Osteocyte (in vitro differentiated cells): ENCODE measurements at regions not wholly inside any gene's neighbourhood (a gene's known extent, or its start where the extent isn't known, plus 50 kb on each side); places are given as distances from the start of the nearest gene placed in this dataset.
"Not testable (repeated sequence)": the region's sequence is repeated elsewhere in the genome, so short reads cannot be mapped to it uniquely, and the experiment has no call there.

ENCODE experiments used
- DNase-seq: peaks from one replicate; pipeline ENCODE4 v3.0.0; 2021; ENCODE audit warnings: mixed read lengths; ENCODE audit not compliant: unreplicated experiment; ENCODE audit errors: extremely low spot score
- H3K27ac Mint-ChIP-seq: one replicate; pipeline ENCODE4 v1.8.0; 2021; ENCODE audit warnings: mild to moderate bottlenecking, mixed read lengths; ENCODE audit not compliant: unreplicated experiment
- H3K27me3 Mint-ChIP-seq: one replicate; pipeline ENCODE4 v1.8.0; 2021; ENCODE audit warnings: mixed read lengths; ENCODE audit not compliant: unreplicated experiment
- H3K36me3 Mint-ChIP-seq: one replicate; pipeline ENCODE4 v1.8.0; 2021; ENCODE audit warnings: mixed read lengths; ENCODE audit not compliant: unreplicated experiment
- H3K4me1 Mint-ChIP-seq: one replicate; pipeline ENCODE4 v1.8.0; 2021; ENCODE audit warnings: mixed read lengths; ENCODE audit not compliant: unreplicated experiment
- H3K4me3 Mint-ChIP-seq: one replicate; pipeline ENCODE4 v1.8.0; 2021; ENCODE audit warnings: mild to moderate bottlenecking, moderate library complexity, mixed read lengths; ENCODE audit not compliant: unreplicated experiment
- H3K9me3 Mint-ChIP-seq: one replicate; pipeline ENCODE4 v1.8.0; 2021; ENCODE audit warnings: mixed read lengths; ENCODE audit not compliant: unreplicated experiment
- TF ChIP-seq, protein P1 (sequence below): fragments of 200-600 bp; sonication (generic); IDR thresholded peaks from 2 replicates; pipeline ENCODE4 v1.5.0; 2021; ENCODE audit warnings: antibody characterized with exemption, mild to moderate bottlenecking, moderate library complexity

- H3K27me3 Mint-ChIP-seq: no peaks in the 10 kb centered on the region
- peaks cover 10% of the 10 kb centered on the region for H3K9me3 Mint-ChIP-seq
- no peak for DNase-seq
- TF ChIP-seq, protein P1, sequence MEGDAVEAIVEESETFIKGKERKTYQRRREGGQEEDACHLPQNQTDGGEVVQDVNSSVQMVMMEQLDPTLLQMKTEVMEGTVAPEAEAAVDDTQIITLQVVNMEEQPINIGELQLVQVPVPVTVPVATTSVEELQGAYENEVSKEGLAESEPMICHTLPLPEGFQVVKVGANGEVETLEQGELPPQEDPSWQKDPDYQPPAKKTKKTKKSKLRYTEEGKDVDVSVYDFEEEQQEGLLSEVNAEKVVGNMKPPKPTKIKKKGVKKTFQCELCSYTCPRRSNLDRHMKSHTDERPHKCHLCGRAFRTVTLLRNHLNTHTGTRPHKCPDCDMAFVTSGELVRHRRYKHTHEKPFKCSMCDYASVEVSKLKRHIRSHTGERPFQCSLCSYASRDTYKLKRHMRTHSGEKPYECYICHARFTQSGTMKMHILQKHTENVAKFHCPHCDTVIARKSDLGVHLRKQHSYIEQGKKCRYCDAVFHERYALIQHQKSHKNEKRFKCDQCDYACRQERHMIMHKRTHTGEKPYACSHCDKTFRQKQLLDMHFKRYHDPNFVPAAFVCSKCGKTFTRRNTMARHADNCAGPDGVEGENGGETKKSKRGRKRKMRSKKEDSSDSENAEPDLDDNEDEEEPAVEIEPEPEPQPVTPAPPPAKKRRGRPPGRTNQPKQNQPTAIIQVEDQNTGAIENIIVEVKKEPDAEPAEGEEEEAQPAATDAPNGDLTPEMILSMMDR: no peak
- no peaks in the 10 kb centered on the region for H3K36me3 Mint-ChIP-seq
- H3K4me1 Mint-ChIP-seq: no peaks in the 10 kb centered on the region
- no peak overlapping the region for H3K4me3 Mint-ChIP-seq
- H3K27ac Mint-ChIP-seq: no peak overlapping the region
These were observed 333.7 kb upstream of the EDIL3 start for GRCh38 chr5:84718377-84718776.

- no peak overlapping the region for H3K4me3 Mint-ChIP-seq
- H3K9me3 Mint-ChIP-seq: peaks cover 10% of the 10 kb centered on the region
- no peaks in the 10 kb centered on the region for H3K27me3 Mint-ChIP-seq
- H3K4me1 Mint-ChIP-seq: no peaks in the 10 kb centered on the region
- H3K36me3 Mint-ChIP-seq: no peaks in the 10 kb centered on the region
- no peak overlapping the region for H3K27ac Mint-ChIP-seq
- TF ChIP-seq, protein P1: no peak
- DNase-seq: no peak
These were observed 331.0 kb upstream of the EDIL3 start for GRCh38 chr5:84715686-84716085.

DNA sequence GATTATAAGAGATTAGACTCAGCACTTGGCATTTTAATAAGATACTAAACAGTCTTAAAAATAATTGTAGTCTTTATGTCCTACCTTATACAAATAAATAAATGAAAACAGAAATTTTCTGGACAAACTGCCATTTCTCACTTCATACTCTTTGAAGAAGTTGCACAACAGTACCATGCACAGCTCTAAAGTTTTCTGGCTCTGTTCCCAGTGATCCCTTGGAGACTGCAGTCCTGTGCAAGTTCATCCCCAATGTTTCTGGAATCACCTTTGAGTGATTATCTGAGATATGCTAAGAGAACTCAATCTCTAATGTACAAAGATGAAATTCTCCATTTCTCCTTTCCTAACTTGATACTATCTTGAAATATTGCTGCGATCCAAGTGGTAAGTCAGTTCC, 330.4 kb upstream of the EDIL3 start:
- no peak for DNase-seq
- no peak overlapping the region for H3K27ac Mint-ChIP-seq
- H3K9me3 Mint-ChIP-seq: peaks cover 10% of the 10 kb centered on the region
- H3K36me3 Mint-ChIP-seq: no peaks in the 10 kb centered on the region
- no peaks in the 10 kb centered on the region for H3K27me3 Mint-ChIP-seq
- no peak overlapping the region for H3K4me3 Mint-ChIP-seq
- TF ChIP-seq, protein P1: no peak
- no peaks in the 10 kb centered on the region for H3K4me1 Mint-ChIP-seq

DNA sequence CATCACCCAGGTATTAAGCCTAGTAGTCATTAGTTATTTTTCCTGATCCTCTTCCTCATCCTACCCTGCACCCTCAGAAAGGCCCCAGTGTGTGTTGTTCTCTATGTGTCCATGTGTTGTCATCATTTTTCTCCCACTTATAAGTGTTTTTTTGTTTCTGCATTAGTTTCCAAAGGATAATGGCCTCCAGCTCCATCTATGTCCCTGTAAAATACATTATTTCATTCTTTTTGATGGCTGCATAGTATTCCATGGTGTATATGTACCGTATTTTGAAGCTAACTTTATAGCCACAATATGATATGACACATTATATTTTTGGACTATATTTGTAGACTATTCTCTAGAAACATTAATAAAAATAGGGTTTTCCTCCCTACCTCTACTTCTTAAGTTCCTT, 324.4 kb upstream of the EDIL3 start:
- no peaks in the 10 kb centered on the region for H3K4me1 Mint-ChIP-seq
- TF ChIP-seq, protein P1: no peak
- no peaks in the 10 kb centered on the region for H3K36me3 Mint-ChIP-seq
- H3K27me3 Mint-ChIP-seq: no peaks in the 10 kb centered on the region
- H3K9me3 Mint-ChIP-seq: no peaks in the 10 kb centered on the region
- DNase-seq: no peak
- no peak overlapping the region for H3K27ac Mint-ChIP-seq
- H3K4me3 Mint-ChIP-seq: no peak overlapping the region

DNA sequence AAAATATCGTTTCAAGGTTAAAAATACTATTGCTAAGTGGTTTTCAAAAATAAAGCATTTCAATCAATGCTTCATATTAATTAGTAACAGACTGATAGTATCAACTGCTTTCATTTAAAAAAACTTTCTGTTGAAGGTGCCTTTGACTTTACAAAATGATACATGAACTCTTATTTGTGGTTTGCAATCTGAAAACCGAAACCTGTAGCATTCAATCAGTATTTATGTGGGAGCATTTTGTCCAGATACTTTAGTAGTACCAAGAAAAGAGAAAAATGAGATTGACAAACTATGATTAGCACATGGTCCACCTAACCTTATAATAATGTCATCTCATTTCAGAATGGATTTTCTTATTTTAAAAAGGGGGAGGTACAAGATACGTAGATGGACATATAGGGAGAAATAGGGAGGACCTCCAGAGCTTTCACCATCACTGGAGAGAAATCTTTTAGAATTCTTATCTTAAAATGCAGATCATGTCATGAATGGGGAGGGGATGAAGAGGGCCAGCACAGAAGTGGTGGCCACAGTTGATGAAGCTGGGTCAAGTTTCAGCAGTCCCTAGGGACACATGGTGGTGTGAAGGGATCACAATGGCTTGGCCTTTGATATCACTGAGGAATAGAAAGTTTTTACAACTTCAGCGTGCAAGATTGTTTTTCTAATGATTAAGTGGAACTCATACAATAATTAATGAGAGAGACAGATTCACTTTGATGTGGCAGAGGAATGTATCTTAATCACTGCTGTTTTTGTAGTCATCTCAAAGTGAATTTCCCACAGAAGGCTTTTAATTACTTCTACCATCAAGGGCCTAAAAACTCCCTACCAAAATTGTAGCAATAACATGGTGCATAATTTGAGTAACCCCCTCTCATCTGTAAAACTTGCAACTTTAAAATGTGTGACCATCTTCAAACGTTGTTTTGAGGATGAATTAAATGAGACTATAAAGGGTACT, 322.3 kb upstream of the EDIL3 start:
- TF ChIP-seq, protein P1: no peak
- no peak for DNase-seq
- H3K4me3 Mint-ChIP-seq: no peak overlapping the region
- H3K27ac Mint-ChIP-seq: no peak overlapping the region
- no peaks in the 10 kb centered on the region for H3K4me1 Mint-ChIP-seq
- H3K36me3 Mint-ChIP-seq: no peaks in the 10 kb centered on the region
- H3K9me3 Mint-ChIP-seq: no peaks in the 10 kb centered on the region
- no peaks in the 10 kb centered on the region for H3K27me3 Mint-ChIP-seq

DNA sequence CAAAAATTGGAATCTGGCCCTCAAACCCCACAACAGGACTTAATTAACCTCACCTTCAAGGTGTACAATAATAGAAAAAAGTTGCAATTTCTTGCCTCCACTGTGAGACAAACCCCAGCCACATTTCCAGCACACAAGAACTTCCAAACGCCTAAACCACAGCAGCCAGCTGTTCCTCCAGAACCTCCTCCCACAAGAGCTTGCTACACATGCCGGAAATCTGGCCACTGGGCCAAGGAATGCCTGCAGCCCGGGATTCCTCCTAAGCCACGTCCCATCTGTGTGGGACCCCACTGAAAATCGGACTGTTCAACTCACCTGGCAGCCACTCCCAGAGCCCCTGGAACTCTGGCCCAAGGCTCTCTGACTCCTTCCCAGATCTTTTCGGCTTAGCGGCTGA, 315.9 kb upstream of the EDIL3 start:
- not testable (repeated sequence) for H3K4me1 Mint-ChIP-seq, DNase-seq, H3K4me3 Mint-ChIP-seq

More for the DNA sequence above, 315.9 kb upstream of the EDIL3 start:
- H3K9me3 Mint-ChIP-seq, H3K27ac Mint-ChIP-seq, H3K27me3 Mint-ChIP-seq, H3K36me3 Mint-ChIP-seq: not testable (repeated sequence)
